IMR-90 (cell line): ENCODE measurements at regions not wholly inside any gene's neighbourhood (a gene's known extent, or its start where the extent isn't known, plus 50 kb on each side); places are given as distances from the start of the nearest gene placed in this dataset.

Experiments used
- ATAC-seq: fragments of 200-7000 bp; cut with Tn5 transposase; 2 replicates; pipeline ENCODE4 v1.9.1; 2020; ENCODE audit warnings: low read depth, mild to moderate bottlenecking, moderate library complexity
- BruUV-seq: library from RNA; stranded (reverse); fragments of 400-500 nt; replicated peaks from 2 replicates; lab custom pipeline; 2021; lab: Mats Ljungman, UMichigan
- CTCF ChIA-PET: fragments of 300-600 bp; formaldehyde crosslinking; extraction: SDS; loops from one replicate; lab custom pipeline; 2021; ENCODE audit warnings: antibody characterized with exemption; lab: Yijun Ruan, JAX
- POLR2A ChIA-PET: fragments of 300-600 bp; sonication (Branson Sonifier 250); formaldehyde crosslinking; loops from one replicate; lab custom pipeline; 2022; ENCODE audit warnings: antibody characterized with exemption; ENCODE audit not compliant: unreplicated experiment; lab: Charles Lee
- DNase-seq: peaks from one replicate; pipeline ENCODE4 v3.0.0; 2013
- H2AFZ ChIP-seq: replicated peaks from 2 replicates; pipeline ENCODE3; 2013; ENCODE audit warnings: low read length, mild to moderate bottlenecking; ENCODE audit not compliant: poor library complexity
- H2AK5ac ChIP-seq: 2 replicates; pipeline ENCODE4 v1.6.1; 2013; ENCODE audit warnings: low read depth, low read length, inconsistent platforms
- H2AK9ac ChIP-seq: replicated peaks from 2 replicates; pipeline ENCODE3; 2013; ENCODE audit warnings: mild to moderate bottlenecking, low read depth, low read length, moderate library complexity; ENCODE audit not compliant: poor library complexity
- H2BK120ac ChIP-seq: 2 replicates; pipeline ENCODE4 v1.6.1; 2013; ENCODE audit warnings: low read depth, low read length, inconsistent platforms
- H2BK15ac ChIP-seq: 3 replicates; pipeline ENCODE4 v1.6.1; 2013; ENCODE audit warnings: low read depth, low read length, inconsistent platforms
- H2BK20ac ChIP-seq: 2 replicates; pipeline ENCODE4 v1.6.1; 2013; ENCODE audit warnings: low read depth, mild to moderate bottlenecking, inconsistent platforms, low read length, moderate library complexity
- H2BK5ac ChIP-seq: 2 replicates; pipeline ENCODE4 v1.6.1; 2013; ENCODE audit warnings: mild to moderate bottlenecking, low read depth, low read length, inconsistent platforms; ENCODE audit not compliant: poor library complexity, severe bottlenecking
- H3K14ac ChIP-seq: replicated peaks from 2 replicates; pipeline ENCODE4 v1.6.1; 2013; ENCODE audit warnings: low read depth, low read length, inconsistent platforms
- H3K18ac ChIP-seq: 2 replicates; pipeline ENCODE4 v1.6.1; 2013; ENCODE audit warnings: low read depth, low read length, control low read depth
- H3K23ac ChIP-seq: 2 replicates; pipeline ENCODE4 v1.6.1; 2013; ENCODE audit warnings: low read depth, low read length, inconsistent platforms
- H3K27ac ChIP-seq: 2 replicates; pipeline ENCODE4 v1.5.1; 2013; ENCODE audit warnings: mild to moderate bottlenecking, control low read depth, low read length; ENCODE audit not compliant: insufficient read depth
- H3K27me3 ChIP-seq: 2 replicates; pipeline ENCODE4 v1.6.1; 2013; ENCODE audit warnings: low read length; ENCODE audit not compliant: control insufficient read depth, insufficient read depth
- H3K36me3 ChIP-seq: 2 replicates; pipeline ENCODE4 v1.6.1; 2013; ENCODE audit warnings: low read length, mixed read lengths; ENCODE audit not compliant: control insufficient read depth, insufficient read depth
- H3K4ac ChIP-seq: 2 replicates; pipeline ENCODE4 v1.6.1; 2013; ENCODE audit warnings: low read depth, low read length, inconsistent platforms
- H3K4me1 ChIP-seq: 2 replicates; pipeline ENCODE4 v1.6.1; 2013; ENCODE audit warnings: low read length, mixed read lengths; ENCODE audit not compliant: control insufficient read depth, insufficient read depth
- H3K4me2 ChIP-seq: 2 replicates; pipeline ENCODE4 v1.6.1; 2013; ENCODE audit warnings: low read depth, mild to moderate bottlenecking, control low read depth, low read length, moderate library complexity
- H3K4me3 ChIP-seq: 2 replicates; pipeline ENCODE4 v1.5.1; 2013; ENCODE audit warnings: low read depth, mild to moderate bottlenecking, control low read depth, low read length, moderate library complexity; ENCODE audit not compliant: insufficient read depth
- H3K56ac ChIP-seq: 2 replicates; pipeline ENCODE4 v1.6.1; 2013; ENCODE audit warnings: low read length, inconsistent platforms; ENCODE audit not compliant: insufficient read depth; ENCODE audit errors: extremely low read depth
- H3K79me1 ChIP-seq, 2 experiments: 2 replicates each; pipeline ENCODE4 v1.6.1; 2013; ENCODE audit warnings: low read length in 2 of 2, inconsistent platforms in 1 of 2, low read depth in 1 of 2
- H3K9ac ChIP-seq: 2 replicates; pipeline ENCODE4 v1.6.1; 2013; ENCODE audit warnings: low read depth, low read length, control low read depth
- H3K9me1 ChIP-seq: 2 replicates; pipeline ENCODE4 v1.6.1; 2013; ENCODE audit warnings: low read length, inconsistent platforms; ENCODE audit not compliant: insufficient read depth
- H3K9me3 ChIP-seq: 2 replicates; pipeline ENCODE4 v1.6.1; 2013; ENCODE audit warnings: low read length; ENCODE audit not compliant: control insufficient read depth, insufficient read depth
- H4K20me1 ChIP-seq: 2 replicates; pipeline ENCODE4 v1.6.1; 2013; ENCODE audit warnings: low read length, inconsistent platforms; ENCODE audit not compliant: insufficient read depth
- H4K5ac ChIP-seq: 2 replicates; pipeline ENCODE4 v1.6.1; 2013; ENCODE audit warnings: mild to moderate bottlenecking, low read depth, low read length, control low read depth
- H4K8ac ChIP-seq, 2 experiments: 2 replicates each; pipeline ENCODE4 v1.6.1; 2013; ENCODE audit warnings: low read depth in 2 of 2, low read length in 2 of 2, control low read depth in 1 of 2, inconsistent platforms in 1 of 2
- H4K91ac ChIP-seq: 2 replicates; pipeline ENCODE4 v1.6.1; 2013; ENCODE audit warnings: low read depth, low read length, inconsistent platforms; ENCODE audit not compliant: insufficient read depth
- BHLHE40 ChIP-seq: fragments of 150-350 bp; IDR thresholded peaks from 2 replicates; pipeline ENCODE4 v1.6.1; 2016; ENCODE audit warnings: mild to moderate bottlenecking, low read depth, low read length
- CEBPB ChIP-seq: IDR thresholded peaks from 2 replicates; pipeline ENCODE4 v1.6.1; 2012; ENCODE audit warnings: low read depth, low read length, improper control_type of control experiment
- ELK1 ChIP-seq: fragments of 150-350 bp; IDR thresholded peaks from 2 replicates; pipeline ENCODE4 v1.6.1; 2016; ENCODE audit warnings: low read depth, mild to moderate bottlenecking, low read length, moderate library complexity, borderline replicate concordance
- MXI1 ChIP-seq: IDR thresholded peaks from 2 replicates; pipeline ENCODE4 v1.6.1; 2012; ENCODE audit warnings: low read depth, mild to moderate bottlenecking, low read length, moderate library complexity, borderline replicate concordance
- NFE2L2 ChIP-seq: fragments of 150-350 bp; IDR thresholded peaks from 2 replicates; pipeline ENCODE4 v1.6.1; 2016; ENCODE audit warnings: low read depth, mild to moderate bottlenecking, low read length
- RAD21 ChIP-seq: IDR thresholded peaks from 2 replicates; pipeline ENCODE4 v1.6.1; 2012; ENCODE audit warnings: low read length, improper control_type of control experiment
- RCOR1 ChIP-seq: IDR thresholded peaks from 2 replicates; pipeline ENCODE4 v1.6.1; 2012; ENCODE audit warnings: mild to moderate bottlenecking, low read length, improper control_type of control experiment; ENCODE audit not compliant: insufficient replicate concordance
- RFX5 ChIP-seq: IDR thresholded peaks from 2 replicates; pipeline ENCODE4 v1.8.0; 2012; ENCODE audit warnings: low read depth, mild to moderate bottlenecking, low read length, moderate library complexity
- SMC3 ChIP-seq: fragments of 150-350 bp; IDR thresholded peaks from 2 replicates; pipeline ENCODE4 v1.6.1; 2016; ENCODE audit warnings: low read depth, mild to moderate bottlenecking, antibody characterized with exemption, low read length, moderate library complexity
- USF2 ChIP-seq: fragments of 150-350 bp; IDR thresholded peaks from 2 replicates; pipeline ENCODE4 v1.6.1; 2017; ENCODE audit warnings: mild to moderate bottlenecking, antibody characterized with exemption, low read length, low read depth
- WGBS, 2 experiments: methylation state at CpG; one replicate each; pipeline versions ENCODE4 v1.1.5 to v1.1.7; 2013; ENCODE audit warnings: missing lambda C conversion rate in 2 of 2; ENCODE audit not compliant: insufficient read length in 1 of 2; ENCODE audit errors: extremely low coverage in 2 of 2; 5-methylcytosine and 5-hydroxymethylcytosine counted together
- dilution Hi-C: fragments of 300-500 bp; cut with HindIII; formaldehyde crosslinking; loops from one replicate; pipeline ENCODE4 v1.14.3; 2018; ENCODE audit warnings: low sequenced_read_pairs; ENCODE audit not compliant: unreplicated experiment
- in situ Hi-C: fragments of 300-500 bp; cut with MboI; formaldehyde crosslinking; loops from 3 replicates; pipeline ENCODE4 v1.14.3; 2019; ENCODE audit warnings: low sequenced_read_pairs, inconsistent platforms, mixed read lengths
- intact Hi-C: fragments of 100-400 bp; cut with micrococcal nuclease; formaldehyde crosslinking; loops from 2 replicates; pipeline ENCODE4 v1.10.0; 2022

- no peak overlapping the region for H3K14ac ChIP-seq
- no peak overlapping the region for H4K8ac ChIP-seq
- H2BK15ac ChIP-seq, result no peak overlapping the region
- H3K36me3 ChIP-seq, result no peaks in the 10 kb centered on the region
- H3K4me3 ChIP-seq, result no peak overlapping the region
- H2AFZ ChIP-seq, result no peak overlapping the region
- H4K91ac ChIP-seq, result no peak overlapping the region
- dilution Hi-C loops, result no loop called here
- intact Hi-C loops, result no loop called here
- H2AK9ac ChIP-seq, result no peak overlapping the region
- no peaks in the 10 kb centered on the region for H3K9me1 ChIP-seq
- H3K56ac ChIP-seq, result no peak overlapping the region
- H3K9me3 ChIP-seq, result peaks cover 13% of the 10 kb centered on the region
- in situ Hi-C loops, result no loop called here
- no peak for TF ChIP-seq RAD21
- no peak for TF ChIP-seq NFE2L2
- no peak for TF ChIP-seq RCOR1
- TF ChIP-seq USF2, result no peak
- no peak for TF ChIP-seq MXI1
- no peak for TF ChIP-seq CEBPB
- TF ChIP-seq RFX5, result no peak
- TF ChIP-seq ELK1, result no peak
- no peak for TF ChIP-seq BHLHE40
- TF ChIP-seq SMC3, result no peak
- H4K5ac ChIP-seq, result no peak overlapping the region
- ChIA-PET POLR2A (no interaction called here), CTCF (interaction anchor here (0.5 kb wide), 1 partner anchor 15 kb away, joined by 3 read pairs; no protein-coding TSS in a partner anchor)
- DNase-seq (no peak), ATAC-seq (no peak)
- no peak overlapping the region for H3K23ac ChIP-seq
- no TSS peak for BruUV-seq
- no peaks in the 10 kb centered on the region for H4K20me1 ChIP-seq
- H3K18ac ChIP-seq, result no peak overlapping the region
- H2AK5ac ChIP-seq, result no peak overlapping the region
- no peak overlapping the region for H3K27ac ChIP-seq
- H2BK20ac ChIP-seq, result no peak overlapping the region
- H3K4me1 ChIP-seq, result no peaks in the 10 kb centered on the region
- H2BK5ac ChIP-seq, result no peak overlapping the region
- H3K79me1 ChIP-seq, result no peaks in the 10 kb centered on the region
- H3K4me2 ChIP-seq, result no peak overlapping the region
- H3K9ac ChIP-seq, result no peak overlapping the region
- H3K27me3 ChIP-seq, result no peaks in the 10 kb centered on the region
- H2BK120ac ChIP-seq, result no peak overlapping the region
- 100% methylated on average over 1 of the region's 1 CpG; no CpG with 5 or more reads in 1 of the 2 experiments for WGBS, 2 experiments
- no peak overlapping the region for H3K4ac ChIP-seq
These were observed 249.4 kb upstream of the B3GALT2 start for GRCh38 chr1:193435781-193436180.
